ENCODE measurements at regions not wholly inside any gene's neighbourhood (a gene's known extent, or its start where the extent isn't known, plus 50 kb on each side); places are given as distances from the start of the nearest gene placed in this dataset.

- intact Hi-C loops (cut with DNase I): no loop called here
- no peak for DNase-seq (ENCODE audit: low spot score)
- H3K4me1 ChIP-seq (replicated peaks): no peaks in the 10 kb centered on the region
- 91% methylated on average over 22 of the region's 22 CpGs for WGBS
- H3K4me3 ChIP-seq: no peak overlapping the region
- H3K9me3 ChIP-seq: no peaks in the 10 kb centered on the region
- H3K27ac ChIP-seq: no peak overlapping the region
- TF ChIP-seq POLR2A (IDR thresholded peaks at IDR 0.05) (no peak), POLR2AphosphoS5 (IDR thresholded peaks at IDR 0.05) (no peak), CTCF (IDR thresholded peaks at IDR 0.05) (peak in 1 of 4 experiments; percentile 9)
- no peaks in the 10 kb centered on the region for H3K36me3 ChIP-seq
- H3K27me3 ChIP-seq (replicated peaks; ENCODE audit: insufficient read depth): no peaks in the 10 kb centered on the region
Observed at GRCh38 chr17:43324205-43324893, 74.4 kb upstream of the ARL4D start.

GRCh38 chr17:43319293-43320124 lies 79.3 kb upstream of the ARL4D start:
- DNase-seq (ENCODE audit: low spot score): no peak

GRCh38 chr17:43316522-43317142 lies 82.2 kb upstream of the ARL4D start:
- H3K27ac ChIP-seq: no peak overlapping the region
- no peaks in the 10 kb centered on the region for H3K36me3 ChIP-seq
- 65% methylated on average over 19 of the region's 19 CpGs for WGBS
- no peaks in the 10 kb centered on the region for H3K9me3 ChIP-seq
- TF ChIP-seq POLR2A (IDR thresholded peaks at IDR 0.05) (no peak), POLR2AphosphoS5 (IDR thresholded peaks at IDR 0.05) (no peak), CTCF (IDR thresholded peaks at IDR 0.05) (no peak)
- no peak overlapping the region for H3K4me3 ChIP-seq
- intact Hi-C loops (cut with DNase I): no loop called here
- no peaks in the 10 kb centered on the region for H3K27me3 ChIP-seq (replicated peaks; ENCODE audit: insufficient read depth)
- H3K4me1 ChIP-seq (replicated peaks): no peaks in the 10 kb centered on the region
- no peak for DNase-seq (ENCODE audit: low spot score)

More at GRCh38 chr17:43319293-43320124, 79.3 kb upstream of the ARL4D start:
- TF ChIP-seq CTCF (IDR thresholded peaks at IDR 0.05) (no peak), POLR2AphosphoS5 (IDR thresholded peaks at IDR 0.05) (no peak), POLR2A (IDR thresholded peaks at IDR 0.05) (no peak)
- Histone ChIP-seq H3K27ac (no peak overlapping the region), H3K9me3 (no peaks in the 10 kb centered on the region), H3K4me1 (replicated peaks) (no peaks in the 10 kb centered on the region), H3K27me3 (replicated peaks; ENCODE audit: insufficient read depth) (no peaks in the 10 kb centered on the region), H3K36me3 (no peaks in the 10 kb centered on the region), H3K4me3 (no peak overlapping the region)
- 97% methylated on average over 4 of the region's 4 CpGs for WGBS
- intact Hi-C loops (cut with DNase I): no loop called here

- H3K4me3 ChIP-seq: no peak overlapping the region
- TF ChIP-seq POLR2A (IDR thresholded peaks at IDR 0.05) (no peak), CTCF (IDR thresholded peaks at IDR 0.05) (no peak)
- intact Hi-C loops (cut with DNase I): no loop called here
- no peaks in the 10 kb centered on the region for H3K36me3 ChIP-seq
- H3K27ac ChIP-seq: no peak overlapping the region
- no peak for DNase-seq (ENCODE audit: low spot score)
- no peaks in the 10 kb centered on the region for H3K9me3 ChIP-seq
- no peaks in the 10 kb centered on the region for H3K4me1 ChIP-seq (replicated peaks)
- H3K27me3 ChIP-seq (replicated peaks; ENCODE audit: insufficient read depth): no peaks in the 10 kb centered on the region
- 3% methylated on average over 15 of the region's 15 CpGs for WGBS
Observed at GRCh38 chr17:43315858-43316521, 82.2 kb upstream of the RNU2-1 start.
